EH (cell line): ENCODE measurements at regions not wholly inside any gene's neighbourhood (a gene's known extent, or its start where the extent isn't known, plus 50 kb on each side); places are given as distances from the start of the nearest gene placed in this dataset.
"Not testable (repeated sequence)": the region's sequence is repeated elsewhere in the genome, so short reads cannot be mapped to it uniquely, and the experiment has no call there.

Experiments used
- DNase-seq: peaks from one replicate; pipeline ENCODE4 v3.0.0-alpha.2; 2015; ENCODE audit warnings: low read depth

DNA sequence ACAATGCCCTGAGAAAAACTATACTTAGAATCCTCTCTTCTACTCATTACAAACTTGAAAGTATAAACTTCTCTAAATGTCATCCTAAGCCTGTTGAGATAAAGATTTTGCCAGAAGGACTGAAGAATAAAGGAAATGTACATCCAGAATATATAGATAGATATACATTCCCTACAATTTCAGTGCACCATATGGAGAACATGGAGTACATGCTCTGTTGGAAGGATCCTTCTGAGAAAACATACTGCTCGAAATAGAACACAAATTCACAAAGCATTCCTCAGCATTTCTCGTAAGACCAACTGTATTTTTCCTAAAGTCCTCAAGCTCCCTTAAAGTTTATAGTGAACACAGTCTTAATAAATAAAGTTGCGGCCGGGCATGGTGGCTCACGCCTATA is 69.7 kb upstream of the RASA1 start:
- no peak for DNase-seq

- DNase-seq: not testable (repeated sequence)
These were observed 68.4 kb upstream of the RASA1 start for GRCh38 chr5:87199246-87199645.

DNA sequence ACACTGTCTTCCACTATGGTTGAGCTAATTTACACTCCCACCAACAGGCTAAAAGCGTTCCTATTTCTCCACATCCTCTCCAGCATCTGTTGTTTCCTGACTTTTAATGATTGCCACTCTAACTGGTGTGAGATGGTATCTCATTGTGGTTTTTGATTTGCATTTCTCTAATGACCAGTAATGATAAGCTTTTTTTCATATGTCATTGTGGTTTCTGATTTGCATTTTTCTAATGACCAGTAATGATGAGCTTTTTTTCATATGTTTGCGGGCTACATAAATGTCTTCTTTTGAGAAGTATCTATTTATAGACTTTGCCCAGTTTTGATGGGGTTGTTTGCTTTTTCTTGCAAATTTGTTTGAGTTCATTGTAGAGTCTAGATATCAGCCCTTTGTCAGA is 68.0 kb upstream of the RASA1 start:
- DNase-seq: not testable (repeated sequence)

- peak; percentile 75 for DNase-seq
These were observed 57.6 kb upstream of the RASA1 start for GRCh38 chr5:87210076-87210475.

- DNase-seq: no peak
These were observed 56.9 kb upstream of the RASA1 start for GRCh38 chr5:87210743-87211142.

GRCh38 chr5:87211676-87212075 is 56.0 kb upstream of the RASA1 start:
- no peak for DNase-seq

DNA sequence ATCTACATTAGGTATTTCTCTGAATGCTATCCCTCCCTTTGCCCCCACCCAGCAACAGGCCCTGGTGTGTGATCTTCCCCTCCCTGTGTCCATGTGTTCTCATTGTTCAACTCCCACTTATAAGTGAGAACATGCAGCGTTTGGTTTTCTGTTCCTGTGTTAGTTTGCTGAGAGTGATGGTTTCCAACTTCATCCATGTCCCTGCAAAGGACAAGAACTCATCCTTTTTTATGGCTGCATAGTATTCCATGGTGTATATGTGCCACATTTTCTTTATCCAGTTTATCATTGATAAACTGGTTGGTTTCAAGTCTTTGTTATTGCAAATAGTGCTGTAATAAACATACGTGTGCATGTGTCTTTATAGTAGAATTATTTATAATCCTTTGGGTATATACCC is 55.5 kb upstream of the RASA1 start:
- not testable (repeated sequence) for DNase-seq

GRCh38 chr5:87217480-87217879 is 50.2 kb upstream of the RASA1 start:
- not testable (repeated sequence) for DNase-seq
